AG09319 (cell line): ENCODE measurements at regions not wholly inside any gene's neighbourhood (a gene's known extent, or its start where the extent isn't known, plus 50 kb on each side); places are given as distances from the start of the nearest gene placed in this dataset.

Experiments used
- DNase-seq: peaks from one replicate; pipeline ENCODE4 v3.0.0-alpha.2; 2010; ENCODE audit warnings: low read depth; ENCODE audit errors: extremely low read depth
- TF ChIP-seq, protein P1 (sequence below): IDR thresholded peaks from 2 replicates; pipeline ENCODE4 v1.5.1; 2011; ENCODE audit warnings: low read depth, mild to moderate bottlenecking, inconsistent platforms, low read length, moderate library complexity

DNA sequence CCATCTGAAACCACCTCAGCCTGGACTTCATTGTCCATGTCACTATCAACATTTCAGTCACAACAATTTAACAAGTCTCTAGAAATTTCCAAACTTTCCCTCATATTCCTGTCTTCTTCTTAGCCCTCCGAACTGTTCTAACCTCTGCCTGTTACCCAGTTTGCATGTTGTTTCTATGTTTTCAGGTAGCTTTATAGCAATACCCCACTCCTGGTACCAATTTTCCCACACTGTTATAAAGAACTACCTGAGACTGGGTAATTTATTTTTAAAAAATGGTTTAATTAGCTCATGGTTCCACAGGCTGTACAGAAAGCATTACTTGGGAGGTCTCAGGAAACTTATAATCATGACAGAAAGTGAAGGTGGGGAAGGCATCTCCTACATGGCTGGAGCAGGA lies 679.2 kb upstream of the FRG1 start:
- TF ChIP-seq, protein P1, sequence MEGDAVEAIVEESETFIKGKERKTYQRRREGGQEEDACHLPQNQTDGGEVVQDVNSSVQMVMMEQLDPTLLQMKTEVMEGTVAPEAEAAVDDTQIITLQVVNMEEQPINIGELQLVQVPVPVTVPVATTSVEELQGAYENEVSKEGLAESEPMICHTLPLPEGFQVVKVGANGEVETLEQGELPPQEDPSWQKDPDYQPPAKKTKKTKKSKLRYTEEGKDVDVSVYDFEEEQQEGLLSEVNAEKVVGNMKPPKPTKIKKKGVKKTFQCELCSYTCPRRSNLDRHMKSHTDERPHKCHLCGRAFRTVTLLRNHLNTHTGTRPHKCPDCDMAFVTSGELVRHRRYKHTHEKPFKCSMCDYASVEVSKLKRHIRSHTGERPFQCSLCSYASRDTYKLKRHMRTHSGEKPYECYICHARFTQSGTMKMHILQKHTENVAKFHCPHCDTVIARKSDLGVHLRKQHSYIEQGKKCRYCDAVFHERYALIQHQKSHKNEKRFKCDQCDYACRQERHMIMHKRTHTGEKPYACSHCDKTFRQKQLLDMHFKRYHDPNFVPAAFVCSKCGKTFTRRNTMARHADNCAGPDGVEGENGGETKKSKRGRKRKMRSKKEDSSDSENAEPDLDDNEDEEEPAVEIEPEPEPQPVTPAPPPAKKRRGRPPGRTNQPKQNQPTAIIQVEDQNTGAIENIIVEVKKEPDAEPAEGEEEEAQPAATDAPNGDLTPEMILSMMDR: no peak
- no peak for DNase-seq

GRCh38 chr4:189265515-189265914 lies 675.2 kb upstream of the FRG1 start:
- TF ChIP-seq, protein P1: no peak
- no peak for DNase-seq

DNA sequence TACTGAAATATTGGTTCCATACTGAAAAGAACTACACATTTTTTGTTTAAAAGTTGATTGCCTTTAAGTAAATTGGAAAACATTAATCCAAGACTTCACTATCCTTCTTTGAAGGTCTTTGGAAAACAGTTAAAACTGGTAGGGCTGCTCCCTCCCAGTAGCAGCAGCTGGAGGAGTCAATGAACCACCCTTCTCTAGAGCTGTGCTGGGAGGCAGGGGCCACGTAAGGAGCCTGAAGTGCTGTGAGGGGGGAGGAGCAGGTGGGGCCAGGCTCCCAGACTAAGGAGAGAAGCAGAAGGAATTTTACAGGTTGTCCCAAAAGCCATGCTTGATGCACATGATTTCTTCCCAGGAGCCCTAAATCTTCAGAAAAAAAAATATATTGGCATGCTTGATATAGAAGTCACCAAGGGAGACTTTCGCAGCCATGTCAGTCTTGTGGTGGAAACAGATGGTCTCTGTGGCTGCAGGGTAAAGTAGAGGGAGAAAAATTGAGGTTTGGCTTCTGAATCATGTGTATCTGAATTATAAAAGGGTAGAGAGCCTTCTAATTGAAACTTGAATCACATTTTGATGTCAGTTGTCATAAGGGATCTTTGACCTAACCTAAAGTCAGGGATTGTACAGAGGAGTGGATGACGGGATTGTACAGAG lies 673.2 kb upstream of the FRG1 start:
- no peak for DNase-seq
- TF ChIP-seq, protein P1: no peak

DNA sequence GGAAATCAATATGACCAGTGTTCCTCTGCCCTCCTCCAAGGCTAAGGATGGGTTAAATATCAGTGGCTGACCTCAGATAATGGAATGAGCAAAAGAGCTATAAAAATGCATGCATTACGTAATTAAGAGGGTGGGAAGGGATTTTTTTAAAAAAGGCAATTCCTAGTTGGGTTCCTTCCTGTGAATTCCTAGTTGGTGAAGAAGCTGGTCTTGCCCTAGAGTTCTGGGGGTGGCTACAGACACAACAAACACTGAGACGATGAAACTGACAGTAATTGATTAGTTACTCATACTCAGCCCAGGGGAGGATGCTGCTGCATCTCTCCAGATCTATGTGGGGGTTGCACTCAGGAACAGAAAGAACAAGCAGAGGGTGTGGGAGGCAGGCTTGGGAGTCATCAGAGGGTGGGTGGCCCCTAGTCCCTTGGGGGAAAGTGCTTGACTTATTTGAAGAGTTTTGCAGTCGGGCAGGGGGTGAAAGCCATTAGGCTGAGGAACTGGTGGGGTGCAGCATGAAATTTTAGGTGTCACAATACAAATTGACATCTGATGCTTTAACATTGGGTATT lies 662.0 kb upstream of the FRG1 start:
- TF ChIP-seq, protein P1: no peak
- no peak for DNase-seq

GRCh38 chr4:189279188-189279587 lies 661.5 kb upstream of the FRG1 start:
- TF ChIP-seq, protein P1: no peak
- no peak for DNase-seq

DNA sequence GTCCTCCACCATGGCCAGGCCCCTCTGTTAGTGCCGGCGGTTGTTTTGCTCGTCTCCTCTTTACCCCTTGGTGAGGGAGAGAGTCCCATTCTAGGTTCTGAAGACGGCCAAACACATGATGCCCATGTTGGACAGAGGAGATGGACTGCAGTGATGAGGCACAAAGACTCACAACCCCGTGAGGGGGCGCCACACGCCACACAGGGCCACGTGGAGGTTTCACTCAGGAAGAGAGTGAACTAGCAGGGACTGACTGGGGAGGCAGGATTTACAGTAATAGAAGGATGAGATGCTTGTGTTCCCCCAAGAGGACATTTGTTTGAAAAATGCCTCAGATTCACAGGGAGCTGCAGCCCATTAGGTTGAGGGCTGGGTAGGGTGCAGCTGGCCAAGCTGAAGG lies 655.3 kb upstream of the FRG1 start:
- no peak for DNase-seq
- TF ChIP-seq, protein P1: no peak

- TF ChIP-seq, protein P1: no peak
These were observed 648.7 kb upstream of the FRG1 start for GRCh38 chr4:189291939-189292338.

More at GRCh38 chr4:189291939-189292338, 648.7 kb upstream of the FRG1 start:
- no peak for DNase-seq
